ENCODE measurements at regions not wholly inside any gene's neighbourhood (a gene's known extent, or its start where the extent isn't known, plus 50 kb on each side); places are given as distances from the start of the nearest gene placed in this dataset.

- WGBS (ENCODE audit: extremely low coverage, insufficient read length, low lambda C conversion rate): no CpG with 5 or more reads among the region's 2 CpGs
Measured at GRCh38 chr5:85268194-85268593, 883.5 kb upstream of the EDIL3 start.

More at GRCh38 chr5:85268194-85268593, 883.5 kb upstream of the EDIL3 start:
- H4K20me1 ChIP-seq (ENCODE audit: control insufficient read depth, insufficient read depth, insufficient read length): no peaks in the 10 kb centered on the region
- no peak overlapping the region for H3K23ac ChIP-seq (ENCODE audit: insufficient read length, low read depth, low read length)
- H3K4ac ChIP-seq (ENCODE audit: low read depth, low read length): no peak overlapping the region
- no peak overlapping the region for H4K91ac ChIP-seq (ENCODE audit: insufficient read length, low read depth, low read length)
- Mint-ChIP-seq H3K4me3 (no peak overlapping the region), H3K27ac (no peak overlapping the region), H3K4me1 (no peaks in the 10 kb centered on the region), H3K27me3 (ENCODE audit: low read depth) (no peaks in the 10 kb centered on the region), H3K9me3 (0 out of 5 replicates have a peak, but pooled peaks cover 0 to 1% of the 10 kb centered on the region in 2 experiments), H3K36me3 (ENCODE audit: insufficient read depth in 1 of 3, low read depth in 3 of 3) (no peaks in the 10 kb centered on the region)
- H4K5ac ChIP-seq (ENCODE audit: insufficient read length, low read depth, low read length): no peak overlapping the region
- H2BK20ac ChIP-seq (ENCODE audit: low read depth, low read length, poor library complexity, severe bottlenecking): no peak overlapping the region
- no peak for TF ChIP-seq CTCF (conservative IDR thresholded peaks at IDR 0.05)
- H3K23me2 ChIP-seq (ENCODE audit: insufficient read length, low read depth, low read length, poor library complexity, severe bottlenecking): no peaks in the 10 kb centered on the region
- H3K14ac ChIP-seq (ENCODE audit: insufficient read depth, low read length): no peak overlapping the region
- no peak overlapping the region for H4K8ac ChIP-seq (replicated peaks; ENCODE audit: insufficient read length, low read depth, low read length)
- H3K79me2 ChIP-seq (ENCODE audit: insufficient read depth, low read length): no peaks in the 10 kb centered on the region
- H3K4me1 ChIP-seq (ENCODE audit: insufficient read depth, low read length): no peaks in the 10 kb centered on the region
- no peaks in the 10 kb centered on the region for H3K79me1 ChIP-seq (ENCODE audit: insufficient read depth, low read depth, low read length, poor library complexity, severe bottlenecking)
- no peak overlapping the region for H3K56ac ChIP-seq (ENCODE audit: insufficient read length, low read depth, low read length)
- no peak for DNase-seq
- H3T11ph ChIP-seq (ENCODE audit: low read length): no peak overlapping the region
- H2AK5ac ChIP-seq (ENCODE audit: insufficient read length, low read length): no peak overlapping the region
- no peaks in the 10 kb centered on the region for H3K27me3 ChIP-seq (ENCODE audit: insufficient read depth, low read length)
- no peak overlapping the region for H2BK15ac ChIP-seq (ENCODE audit: low read depth, low read length)
- H2BK12ac ChIP-seq (ENCODE audit: insufficient read length, low read depth, low read length): no peak overlapping the region
- no peak overlapping the region for H2BK5ac ChIP-seq (ENCODE audit: insufficient read length, low read length)
- H2BK120ac ChIP-seq (ENCODE audit: low read depth, low read length, poor library complexity, severe bottlenecking): no peak overlapping the region
- no peak overlapping the region for H3K4me2 ChIP-seq (ENCODE audit: insufficient read depth, insufficient read length, low read length)
- no peak overlapping the region for H3K27ac ChIP-seq (ENCODE audit: insufficient read length, low read depth, low read length)
- no peak overlapping the region for H3K18ac ChIP-seq (ENCODE audit: insufficient read length, low read depth, low read length)
- no peaks in the 10 kb centered on the region for H3K9me3 ChIP-seq (ENCODE audit: control insufficient read depth, low read depth, low read length)
- no peak overlapping the region for H2AFZ ChIP-seq (ENCODE audit: low read length)
- H3K9ac ChIP-seq (ENCODE audit: extremely low read depth, insufficient read length, low read length): no peak overlapping the region

Data from H9 (cell line).